ENCODE measurements at regions not wholly inside any gene's neighbourhood (a gene's known extent, or its start where the extent isn't known, plus 50 kb on each side); places are given as distances from the start of the nearest gene placed in this dataset.

DNA sequence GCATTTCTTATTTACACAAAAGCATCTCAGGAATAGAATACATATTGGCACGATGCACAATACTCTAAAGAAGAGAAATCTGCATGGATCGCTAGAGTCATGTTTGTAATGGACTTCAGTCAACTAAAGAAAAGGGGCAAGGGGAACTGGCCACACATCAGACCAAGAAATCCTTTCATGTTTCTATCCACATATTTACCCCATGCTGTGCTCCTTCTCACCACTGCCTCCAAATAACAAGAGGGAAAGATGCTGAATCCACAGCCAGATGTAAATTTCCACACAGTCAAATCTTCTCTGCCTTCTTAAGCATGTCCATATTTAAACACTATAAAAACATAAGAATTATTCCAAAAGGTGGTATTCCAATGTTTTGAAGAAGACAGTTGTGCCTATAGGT is 67.6 kb downstream of the COX18 start:
- DNase-seq (ENCODE audit: low read depth) = no peak
- TF ChIP-seq, protein P1, sequence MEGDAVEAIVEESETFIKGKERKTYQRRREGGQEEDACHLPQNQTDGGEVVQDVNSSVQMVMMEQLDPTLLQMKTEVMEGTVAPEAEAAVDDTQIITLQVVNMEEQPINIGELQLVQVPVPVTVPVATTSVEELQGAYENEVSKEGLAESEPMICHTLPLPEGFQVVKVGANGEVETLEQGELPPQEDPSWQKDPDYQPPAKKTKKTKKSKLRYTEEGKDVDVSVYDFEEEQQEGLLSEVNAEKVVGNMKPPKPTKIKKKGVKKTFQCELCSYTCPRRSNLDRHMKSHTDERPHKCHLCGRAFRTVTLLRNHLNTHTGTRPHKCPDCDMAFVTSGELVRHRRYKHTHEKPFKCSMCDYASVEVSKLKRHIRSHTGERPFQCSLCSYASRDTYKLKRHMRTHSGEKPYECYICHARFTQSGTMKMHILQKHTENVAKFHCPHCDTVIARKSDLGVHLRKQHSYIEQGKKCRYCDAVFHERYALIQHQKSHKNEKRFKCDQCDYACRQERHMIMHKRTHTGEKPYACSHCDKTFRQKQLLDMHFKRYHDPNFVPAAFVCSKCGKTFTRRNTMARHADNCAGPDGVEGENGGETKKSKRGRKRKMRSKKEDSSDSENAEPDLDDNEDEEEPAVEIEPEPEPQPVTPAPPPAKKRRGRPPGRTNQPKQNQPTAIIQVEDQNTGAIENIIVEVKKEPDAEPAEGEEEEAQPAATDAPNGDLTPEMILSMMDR (IDR thresholded peaks at IDR 0.05; ENCODE audit: insufficient read depth, low read depth, low read length) = no peak
- POLR2A ChIA-PET = no interaction called here
- Histone ChIP-seq H3K36me3 (ENCODE audit: control insufficient read depth, insufficient read depth, low read length) (no peaks in the 10 kb centered on the region), H3K27me3 (ENCODE audit: control insufficient read depth, insufficient read depth, low read length) (no peaks in the 10 kb centered on the region; the same call in 1 of the 2 replicates), H3K4me3 (ENCODE audit: low read depth, low read length) (no peak overlapping the region)
- CTCF ChIA-PET = interaction anchor here (0.7 to 1.8 kb wide), 3 partner anchors 8 to 16 kb away, joined by 3 to 7 read pairs (median 4); no protein-coding TSS in a partner anchor

DNA sequence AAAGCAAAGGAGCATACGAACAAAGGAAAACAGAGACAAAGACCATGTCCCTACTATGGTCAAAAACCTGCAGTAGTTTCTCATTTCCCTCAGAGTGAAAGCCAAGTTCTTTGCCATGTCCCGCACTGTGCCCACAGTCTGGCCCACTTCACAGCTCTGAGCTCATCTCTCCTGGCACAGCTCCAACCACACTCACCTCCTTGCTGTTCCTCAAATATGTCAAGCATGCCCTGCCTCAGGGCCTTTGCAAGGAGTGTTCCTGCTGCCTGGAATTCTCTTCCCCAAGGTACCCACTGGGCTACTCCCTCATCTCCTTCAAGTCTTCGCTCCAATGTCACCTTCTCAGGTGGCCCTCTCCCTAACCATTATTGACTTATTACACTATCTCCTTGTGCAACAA is 72.1 kb downstream of the COX18 start:
- H3K27me3 ChIP-seq (ENCODE audit: control insufficient read depth, insufficient read depth, low read length) = no peaks in the 10 kb centered on the region
- no peak for DNase-seq (ENCODE audit: low read depth)
- H3K36me3 ChIP-seq (ENCODE audit: control insufficient read depth, insufficient read depth, low read length) = no peaks in the 10 kb centered on the region
- TF ChIP-seq, protein P1 (IDR thresholded peaks at IDR 0.05; ENCODE audit: insufficient read depth, low read depth, low read length) = no peak
- no peak overlapping the region for H3K4me3 ChIP-seq (ENCODE audit: low read depth, low read length)
- ChIA-PET CTCF (interaction anchor here (1.4 kb wide), 1 partner anchor 11 kb away, joined by 4 read pairs; no protein-coding TSS in a partner anchor), POLR2A (no interaction called here)

DNA sequence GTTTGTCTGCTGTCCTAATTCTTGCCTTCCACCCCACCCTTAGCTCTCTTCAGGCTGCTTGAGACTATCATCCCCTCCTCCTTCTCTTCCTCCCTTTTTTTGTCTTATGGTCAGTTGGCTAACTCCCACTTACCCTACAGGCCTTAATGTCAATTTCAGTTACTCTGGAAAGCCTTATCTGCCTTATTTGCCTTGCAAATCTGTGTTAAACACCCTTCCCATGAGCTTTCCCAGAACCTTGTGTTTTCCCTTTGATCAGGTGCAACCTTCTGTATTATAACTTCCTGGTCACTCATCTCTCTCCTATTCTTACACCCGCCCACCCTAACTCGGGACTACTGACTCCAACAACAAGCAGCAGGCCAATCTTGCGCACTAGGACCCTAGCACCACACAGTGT is 74.8 kb downstream of the COX18 start:
- Histone ChIP-seq H3K36me3 (ENCODE audit: control insufficient read depth, insufficient read depth, low read length) (no peaks in the 10 kb centered on the region), H3K4me3 (ENCODE audit: low read depth, low read length) (no peak overlapping the region), H3K27me3 (ENCODE audit: control insufficient read depth, insufficient read depth, low read length) (no peaks in the 10 kb centered on the region)
- DNase-seq (ENCODE audit: low read depth) = no peak
- TF ChIP-seq, protein P1 (IDR thresholded peaks at IDR 0.05; ENCODE audit: insufficient read depth, low read depth, low read length) = no peak
- POLR2A ChIA-PET = no interaction called here
- CTCF ChIA-PET = interaction anchor here (0.9 to 2.0 kb wide), 2 partner anchors 8 to 14 kb away, joined by 3 to 7 read pairs; no protein-coding TSS in a partner anchor

DNA sequence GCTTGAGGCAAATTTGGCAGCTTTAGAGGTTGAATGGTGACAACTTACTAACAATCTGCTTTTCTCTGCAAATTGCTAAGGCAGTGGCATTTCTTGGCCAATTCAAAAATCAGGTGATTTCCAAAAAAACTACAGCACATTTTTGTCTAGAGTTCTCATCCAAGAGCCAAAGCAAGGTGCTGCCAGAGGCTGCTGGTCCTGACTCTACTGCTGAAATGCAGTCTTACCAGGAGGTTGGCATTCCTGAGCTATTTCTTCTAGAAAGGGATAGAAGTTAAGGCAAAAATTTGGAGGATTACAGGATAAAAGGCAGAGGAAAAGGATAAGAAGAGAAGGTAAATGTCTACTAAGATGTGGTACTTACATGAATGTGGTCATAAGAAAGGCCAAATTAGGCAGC is 75.6 kb downstream of the COX18 start:
- no peaks in the 10 kb centered on the region for H3K27me3 ChIP-seq (ENCODE audit: control insufficient read depth, insufficient read depth, low read length)
- TF ChIP-seq, protein P1 (IDR thresholded peaks at IDR 0.05; ENCODE audit: insufficient read depth, low read depth, low read length) = no peak
- ChIA-PET CTCF (interaction anchor here (0.9 to 2.0 kb wide), 2 partner anchors 9 to 15 kb away, joined by 3 to 7 read pairs; no protein-coding TSS in a partner anchor), POLR2A (no interaction called here)
- no peak overlapping the region for H3K4me3 ChIP-seq (ENCODE audit: low read depth, low read length)
- no peaks in the 10 kb centered on the region for H3K36me3 ChIP-seq (ENCODE audit: control insufficient read depth, insufficient read depth, low read length)
- DNase-seq (ENCODE audit: low read depth) = no peak

DNA sequence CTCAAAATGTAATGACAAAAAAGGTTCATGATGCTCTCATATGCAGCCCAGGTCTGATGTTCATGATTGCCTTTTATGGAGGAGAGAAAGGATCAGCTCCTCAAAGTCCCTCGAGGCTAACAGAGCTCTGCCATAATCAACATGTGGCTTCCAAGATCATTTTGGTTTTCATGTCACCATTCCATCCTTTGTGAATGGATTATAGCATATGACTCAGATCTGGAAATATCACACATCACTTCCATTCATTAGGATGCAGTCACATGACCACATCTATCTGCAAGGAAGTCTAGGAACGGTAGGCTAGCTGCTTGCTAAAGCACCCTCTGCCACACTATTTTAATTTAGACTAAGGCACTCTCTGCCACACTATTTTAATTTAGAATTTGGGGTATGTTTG is 77.6 kb downstream of the COX18 start:
- DNase-seq (ENCODE audit: low read depth) = no peak
- CTCF ChIA-PET = interaction anchor here (1.2 kb wide), 1 partner anchor 18 kb away, joined by 3 read pairs; no protein-coding TSS in a partner anchor
- H3K4me3 ChIP-seq (ENCODE audit: low read depth, low read length) = no peak overlapping the region

More for the DNA sequence above, 77.6 kb downstream of the COX18 start:
- Histone ChIP-seq H3K36me3 (ENCODE audit: control insufficient read depth, insufficient read depth, low read length) (no peaks in the 10 kb centered on the region), H3K27me3 (ENCODE audit: control insufficient read depth, insufficient read depth, low read length) (no peaks in the 10 kb centered on the region)
- TF ChIP-seq, protein P1 (IDR thresholded peaks at IDR 0.05; ENCODE audit: insufficient read depth, low read depth, low read length) = no peak
- POLR2A ChIA-PET = no interaction called here
